NCI-H460 (cell line): ENCODE measurements at regions not wholly inside any gene's neighbourhood (a gene's known extent, or its start where the extent isn't known, plus 50 kb on each side); places are given as distances from the start of the nearest gene placed in this dataset.
"Not testable (repeated sequence)": the region's sequence is repeated elsewhere in the genome, so short reads cannot be mapped to it uniquely, and the experiment has no call there.

Source experiments
- DNase-seq: peaks from one replicate; pipeline ENCODE4 v3.0.0-alpha.2; 2016; ENCODE audit warnings: low read depth; ENCODE audit errors: extremely low read depth

- DNase-seq = no peak
Measured at GRCh38 chr16:14384745-14385144, 245.3 kb downstream of the PARN start.

DNA sequence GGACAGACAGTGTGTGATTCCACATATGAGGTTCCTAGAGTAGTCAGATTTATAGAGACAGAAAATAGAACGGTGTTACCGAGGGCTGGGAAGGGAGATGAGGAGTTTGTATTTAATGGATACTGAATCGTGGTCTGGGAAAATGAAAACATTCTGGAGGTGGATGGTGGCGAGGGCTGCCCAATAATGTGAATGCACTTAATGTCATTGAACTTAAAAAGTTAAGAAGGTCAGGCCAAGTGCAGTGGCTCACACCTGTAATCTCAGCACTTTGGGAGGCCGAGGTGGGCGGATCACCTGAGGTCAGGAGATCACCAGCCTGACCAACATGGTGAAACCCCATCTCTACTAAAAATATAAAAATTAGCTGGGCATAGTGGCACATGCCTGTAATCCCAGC, 246.2 kb downstream of the PARN start:
- DNase-seq = not testable (repeated sequence)

- DNase-seq = no peak
Measured at GRCh38 chr16:14378689-14379467, 251.2 kb downstream of the PARN start.

- no peak for DNase-seq
Measured at GRCh38 chr16:14378131-14378551, 251.9 kb downstream of the PARN start.

DNA sequence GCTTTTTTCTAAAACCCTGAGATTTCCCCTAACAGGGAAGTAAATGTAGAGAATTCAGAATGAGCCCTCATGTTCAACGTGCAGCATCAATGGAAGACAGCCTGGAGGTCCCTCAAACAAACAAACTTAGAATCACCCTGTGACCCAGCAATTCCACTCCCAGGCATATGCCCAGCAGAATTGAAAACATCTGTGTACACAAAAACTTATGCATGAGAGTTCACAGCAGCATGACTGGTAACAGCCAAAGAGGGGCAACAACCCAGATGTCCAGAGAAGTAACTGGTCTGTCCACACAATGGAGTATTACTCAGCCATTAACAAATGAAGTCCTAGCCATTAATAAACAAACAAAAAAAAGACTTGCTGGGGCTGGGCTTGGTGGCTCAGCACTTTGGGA, 252.7 kb downstream of the PARN start:
- no peak for DNase-seq

DNA sequence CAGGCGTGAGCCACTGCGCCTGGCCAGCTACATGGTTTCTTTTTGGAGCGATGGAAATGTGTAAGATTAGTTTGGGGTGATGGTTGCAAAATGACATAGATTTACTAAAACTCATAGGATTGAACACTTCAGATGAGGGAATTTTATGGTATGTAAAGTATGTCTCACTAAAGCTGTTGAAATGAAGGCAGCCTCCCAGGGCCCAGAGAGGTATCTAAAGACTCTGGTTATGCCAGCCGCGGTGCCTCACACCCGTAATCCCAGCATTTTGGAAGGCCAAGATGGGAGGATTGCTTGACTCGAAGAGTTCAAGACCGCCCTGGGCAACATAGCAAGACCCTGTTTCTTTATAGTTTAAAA, 254.9 kb downstream of the PARN start:
- DNase-seq = no peak

- no peak for DNase-seq
Measured at GRCh38 chr16:14374451-14375131, 255.5 kb downstream of the PARN start.

- no peak for DNase-seq
Measured at GRCh38 chr16:14373896-14374295, 256.2 kb downstream of the PARN start.

DNA sequence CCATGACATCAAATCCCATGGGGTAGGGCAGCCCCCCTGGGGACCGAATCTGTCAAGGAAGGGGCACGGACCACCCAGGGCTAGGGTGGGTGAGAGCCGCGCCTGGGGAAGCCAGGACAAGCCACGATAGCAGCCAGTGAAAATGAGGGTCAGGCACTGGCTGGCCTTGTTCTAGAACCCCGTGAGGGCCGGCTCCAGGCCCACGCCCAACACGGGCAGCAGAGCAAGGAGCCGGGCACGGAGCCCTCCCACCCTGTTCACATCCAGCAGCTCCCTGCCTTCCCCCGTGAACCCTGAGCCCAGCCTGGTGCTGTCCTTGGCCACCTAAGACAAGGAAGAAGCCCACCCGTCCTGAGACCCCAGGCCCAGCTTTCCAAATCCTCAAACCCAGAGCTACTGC, 256.7 kb downstream of the PARN start:
- no peak for DNase-seq

- no peak for DNase-seq
Measured at GRCh38 chr16:14372471-14372870, 257.6 kb downstream of the PARN start.

DNA sequence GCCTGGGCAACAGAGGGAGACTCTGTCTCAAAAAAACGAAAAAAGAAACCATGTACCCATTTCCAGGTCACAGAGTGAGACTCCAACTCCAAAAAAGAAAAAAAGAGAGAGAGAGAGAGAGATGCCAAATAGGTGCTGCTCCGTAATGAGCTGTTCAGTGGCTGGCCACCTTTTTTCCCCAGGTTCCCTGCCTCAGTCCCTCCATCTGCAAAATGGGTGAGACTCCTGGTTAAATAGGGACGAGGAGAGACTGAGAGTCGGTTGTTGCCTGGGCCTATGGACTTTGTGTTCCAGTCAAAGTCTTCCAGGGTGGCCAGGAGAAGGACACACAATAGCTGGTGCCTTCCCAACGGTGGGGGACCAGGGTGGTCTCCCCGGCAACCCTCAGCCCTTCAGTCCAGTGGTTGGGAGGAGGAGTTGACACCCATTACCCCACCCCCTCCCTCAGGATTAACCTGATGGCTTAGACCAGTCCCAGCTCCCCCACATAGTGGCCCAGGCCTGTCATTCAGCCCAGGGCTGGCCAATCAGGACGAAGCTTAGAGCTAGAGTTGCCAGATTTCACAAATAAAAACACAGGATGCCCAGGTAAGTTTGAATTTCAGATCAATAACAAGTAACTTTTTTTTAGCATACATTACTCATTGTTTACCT, 258.2 kb downstream of the PARN start:
- no peak for DNase-seq

GRCh38 chr16:14370736-14371234, 259.3 kb downstream of the PARN start:
- DNase-seq = no peak

DNA sequence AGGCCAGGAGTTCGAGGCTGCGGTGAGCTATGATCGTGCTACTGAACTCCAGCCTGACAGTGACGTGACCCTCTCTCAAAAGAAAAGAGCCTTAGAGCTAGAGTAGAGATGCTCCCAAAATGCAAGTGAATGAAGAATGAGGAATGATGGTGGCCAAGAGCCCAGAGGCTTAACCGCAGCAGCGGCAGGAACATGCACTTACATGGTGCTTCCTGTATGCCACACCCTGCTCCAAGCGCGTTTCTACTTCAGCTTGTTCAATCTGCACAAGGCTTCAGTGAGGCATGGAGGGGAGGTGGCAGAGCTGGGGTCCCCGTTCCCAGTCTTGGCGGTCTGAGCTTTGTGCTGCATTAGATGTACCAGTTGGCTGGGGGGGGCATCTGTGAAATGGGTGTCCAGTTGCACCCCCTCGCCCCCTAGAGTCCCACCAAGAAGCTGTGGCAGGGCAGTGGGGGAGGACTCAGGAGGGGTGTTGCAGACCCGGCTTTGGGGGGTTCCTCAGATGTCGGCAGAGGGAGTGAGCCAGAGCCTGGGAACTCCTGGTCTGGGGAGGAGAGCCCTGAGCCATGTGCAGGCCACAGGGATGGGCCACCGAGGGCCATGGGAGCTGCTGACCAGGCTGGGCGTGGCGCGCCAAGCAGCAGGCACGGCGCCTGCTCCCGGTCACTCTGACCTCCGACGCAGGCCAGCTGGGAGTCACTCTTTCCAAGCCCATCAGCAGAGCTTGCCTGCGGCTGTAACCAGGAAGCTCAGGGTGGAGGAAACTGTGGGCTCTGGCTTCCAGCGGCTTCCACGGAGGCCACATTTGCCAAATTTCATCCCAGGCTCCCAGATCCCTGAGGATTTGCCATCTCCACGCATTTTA, 260.1 kb downstream of the PARN start:
- DNase-seq = peak; percentile 11

- no peak for DNase-seq
Measured at GRCh38 chr16:14368399-14368798, 261.7 kb downstream of the PARN start.

- DNase-seq = no peak
Measured at GRCh38 chr16:14366974-14367707, 262.9 kb downstream of the PARN start.

GRCh38 chr16:14366447-14366846, 263.6 kb downstream of the PARN start:
- DNase-seq = no peak

DNA sequence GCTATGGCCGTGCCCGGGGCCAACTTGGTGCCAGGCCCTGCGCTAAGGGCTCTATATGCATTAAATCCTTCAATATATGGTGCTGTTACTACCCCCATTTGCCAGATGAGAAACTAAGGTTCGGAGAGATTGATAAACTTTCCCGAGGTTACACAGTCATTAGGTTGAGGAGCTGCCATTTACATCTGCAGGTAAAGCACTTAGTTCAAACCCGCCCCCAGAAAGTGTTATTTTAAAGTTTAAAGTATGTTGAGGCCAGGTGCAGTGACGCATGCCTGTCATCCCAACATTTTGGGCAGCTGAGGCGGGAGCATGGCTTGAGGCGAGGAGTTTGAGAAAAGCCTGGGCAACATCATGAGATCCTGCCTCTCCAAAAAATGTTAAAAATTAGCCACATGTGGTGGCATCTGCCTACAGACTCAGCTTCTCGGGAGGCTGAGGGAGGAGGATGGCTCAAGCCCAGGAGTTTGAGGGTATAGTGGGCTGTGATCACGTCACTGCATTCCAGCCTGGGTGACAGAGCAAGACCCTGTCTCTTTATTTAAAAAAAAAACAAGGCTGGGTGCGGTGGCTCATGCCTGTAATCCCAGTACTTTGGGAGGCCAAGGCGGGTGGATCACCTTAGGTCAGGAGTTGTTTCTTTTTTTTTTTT, 264.7 kb downstream of the PARN start:
- no peak for DNase-seq

DNA sequence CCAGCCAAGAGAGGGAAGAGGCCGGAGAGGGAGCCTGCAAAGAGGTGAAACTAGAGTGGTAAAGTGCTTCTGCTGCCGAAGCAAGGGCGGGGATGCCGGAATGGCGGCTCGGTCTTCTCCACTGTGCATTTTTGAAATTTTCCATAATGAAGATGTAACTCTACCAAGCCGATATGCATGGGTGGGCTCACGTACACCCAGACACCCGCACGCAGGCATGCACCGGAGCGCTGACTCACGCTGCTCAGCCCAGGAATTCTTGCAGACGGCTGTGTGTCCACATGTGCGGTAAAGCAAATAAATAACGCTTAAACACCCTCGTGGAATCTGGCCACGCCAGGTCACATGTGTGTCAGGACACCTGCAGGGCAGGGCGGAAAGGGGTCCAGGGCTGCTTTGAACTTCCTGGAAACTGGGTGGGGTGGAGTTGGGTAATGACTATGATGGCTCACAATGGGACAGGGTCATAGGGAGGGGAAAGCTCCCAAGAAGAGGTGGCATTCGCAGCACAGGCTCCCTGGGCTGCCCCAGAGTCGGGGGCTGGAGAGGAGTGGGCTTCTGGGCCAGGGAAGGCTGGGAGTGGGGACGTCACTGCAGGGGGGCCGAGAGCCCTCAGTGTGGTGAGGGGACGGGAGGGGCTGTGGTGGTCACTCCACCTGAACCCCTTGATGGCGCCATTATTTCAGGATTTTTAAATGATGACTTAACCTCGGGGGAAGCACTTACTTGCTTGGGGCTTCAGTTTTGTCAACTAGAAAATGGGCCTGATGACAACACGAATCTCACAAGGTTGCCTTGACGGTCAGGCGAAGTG, 265.5 kb downstream of the PARN start:
- peak; percentile 34 for DNase-seq

GRCh38 chr16:14364112-14364385, 266.0 kb downstream of the PARN start:
- no peak for DNase-seq
